ENCODE measurements at regions not wholly inside any gene's neighbourhood (a gene's known extent, or its start where the extent isn't known, plus 50 kb on each side); places are given as distances from the start of the nearest gene placed in this dataset.

- Histone ChIP-seq H3K36me3 (ENCODE audit: control insufficient read depth, insufficient read depth, low read length) (no peaks in the 10 kb centered on the region), H3K4me3 (replicated peaks in 1 of 4; ENCODE audit: control extremely low read depth in 1 of 4, insufficient read depth in 1 of 4, low read depth in 3 of 4, low read length in 4 of 4) (no peak overlapping the region), H4K20me1 (ENCODE audit: control insufficient read depth, extremely low read depth, insufficient read depth, low read length) (no peaks in the 10 kb centered on the region), H3K27me3 (ENCODE audit: control insufficient read depth, insufficient read depth, low read length) (no peaks in the 10 kb centered on the region), H3K79me2 (ENCODE audit: control insufficient read depth, insufficient read depth, low read length) (no peaks in the 10 kb centered on the region), H3K9me3 (ENCODE audit: control insufficient read depth, insufficient read depth, low read depth, low read length) (no peaks in the 10 kb centered on the region), H3K27ac (ENCODE audit: insufficient read depth, low read length) (peak overlapping the region; percentile 6), H3K9ac (ENCODE audit: insufficient read depth, low read length) (no peak overlapping the region), H3K4me2 (ENCODE audit: extremely low read depth, insufficient read depth, low read length) (no peak overlapping the region), H2AFZ (ENCODE audit: low read length) (no peak overlapping the region), H3K4me1 (ENCODE audit: control insufficient read depth, extremely low read depth, insufficient read depth, low read length) (peaks cover 25% of the 10 kb centered on the region)
- TF ChIP-seq CTCF (conservative IDR thresholded peaks at IDR 0.05 in 1 of 2, IDR thresholded peaks at IDR 0.05 in 1 of 2; ENCODE audit: low read depth in 1 of 2, low read length in 2 of 2) (no peak), EZH2 (IDR thresholded peaks at IDR 0.05; ENCODE audit: low read length, missing control alignments) (no peak)
- peak in 1 of 2 donors; percentile 45 for DNase-seq (ENCODE audit: low read depth in 2 of 2)
Measured at GRCh38 chr2:181788897-181789555, 102.5 kb upstream of the ITPRID2 start.

- Histone ChIP-seq H3K27ac (ENCODE audit: insufficient read depth, low read length) (peak overlapping the region; percentile 28), H3K4me3 (replicated peaks in 1 of 4; ENCODE audit: control extremely low read depth in 1 of 4, insufficient read depth in 1 of 4, low read depth in 3 of 4, low read length in 4 of 4) (no peak overlapping the region), H3K36me3 (ENCODE audit: control insufficient read depth, insufficient read depth, low read length) (no peaks in the 10 kb centered on the region), H3K4me1 (ENCODE audit: control insufficient read depth, extremely low read depth, insufficient read depth, low read length) (peaks cover 20% of the 10 kb centered on the region), H3K79me2 (ENCODE audit: control insufficient read depth, insufficient read depth, low read length) (no peaks in the 10 kb centered on the region), H3K27me3 (ENCODE audit: control insufficient read depth, insufficient read depth, low read length) (no peaks in the 10 kb centered on the region), H2AFZ (ENCODE audit: low read length) (no peak overlapping the region), H3K4me2 (ENCODE audit: extremely low read depth, insufficient read depth, low read length) (no peak overlapping the region), H3K9ac (ENCODE audit: insufficient read depth, low read length) (no peak overlapping the region), H4K20me1 (ENCODE audit: control insufficient read depth, extremely low read depth, insufficient read depth, low read length) (no peaks in the 10 kb centered on the region), H3K9me3 (ENCODE audit: control insufficient read depth, insufficient read depth, low read depth, low read length) (no peaks in the 10 kb centered on the region)
- DNase-seq (ENCODE audit: low read depth in 2 of 2) = peak in 1 of 2 donors; percentile 48
- TF ChIP-seq CTCF (conservative IDR thresholded peaks at IDR 0.05 in 1 of 2, IDR thresholded peaks at IDR 0.05 in 1 of 2; ENCODE audit: low read depth in 1 of 2, low read length in 2 of 2) = no peak
- TF ChIP-seq EZH2 (IDR thresholded peaks at IDR 0.05; ENCODE audit: low read length, missing control alignments) = no peak
Measured at GRCh38 chr2:181789827-181790448, 101.6 kb upstream of the ITPRID2 start.

- Histone ChIP-seq H4K20me1 (ENCODE audit: control insufficient read depth, extremely low read depth, insufficient read depth, low read length) (no peaks in the 10 kb centered on the region), H3K79me2 (ENCODE audit: control insufficient read depth, insufficient read depth, low read length) (no peaks in the 10 kb centered on the region), H3K4me2 (ENCODE audit: extremely low read depth, insufficient read depth, low read length) (peak overlapping the region; percentile 26), H3K27me3 (ENCODE audit: control insufficient read depth, insufficient read depth, low read length) (no peaks in the 10 kb centered on the region), H3K4me1 (ENCODE audit: control insufficient read depth, extremely low read depth, insufficient read depth, low read length) (peaks cover 14% of the 10 kb centered on the region), H3K36me3 (ENCODE audit: control insufficient read depth, insufficient read depth, low read length) (no peaks in the 10 kb centered on the region), H2AFZ (ENCODE audit: low read length) (no peak overlapping the region), H3K9me3 (ENCODE audit: control insufficient read depth, insufficient read depth, low read depth, low read length) (no peaks in the 10 kb centered on the region), H3K4me3 (replicated peaks in 1 of 4; ENCODE audit: control extremely low read depth in 1 of 4, insufficient read depth in 1 of 4, low read depth in 3 of 4, low read length in 4 of 4) (no peak overlapping the region), H3K9ac (ENCODE audit: insufficient read depth, low read length) (no peak overlapping the region), H3K27ac (ENCODE audit: insufficient read depth, low read length) (peak overlapping the region; percentile 81)
- TF ChIP-seq EZH2 (IDR thresholded peaks at IDR 0.05; ENCODE audit: low read length, missing control alignments) (no peak), CTCF (conservative IDR thresholded peaks at IDR 0.05 in 1 of 2, IDR thresholded peaks at IDR 0.05 in 1 of 2; ENCODE audit: low read depth in 1 of 2, low read length in 2 of 2) (no peak)
- DNase-seq (ENCODE audit: low read depth in 2 of 2) = peak; percentile 81 to 100
Measured at GRCh38 chr2:181790716-181791649, 100.5 kb upstream of the ITPRID2 start.

All from fibroblast of lung (primary cell).